CD1c-positive myeloid dendritic cell (primary cell): ENCODE measurements at regions not wholly inside any gene's neighbourhood (a gene's known extent, or its start where the extent isn't known, plus 50 kb on each side); places are given as distances from the start of the nearest gene placed in this dataset.
A peak's percentile ranks its signal among the peaks of the same experiment; 100 is the strongest.
"Not testable (repeated sequence)": the region's sequence is repeated elsewhere in the genome, so short reads cannot be mapped to it uniquely, and the experiment has no call there.

Experiments
- DNase-seq: peaks from one replicate; pipeline ENCODE4 v3.0.0-alpha.2; 2016; ENCODE audit errors: extremely low spot score

DNA sequence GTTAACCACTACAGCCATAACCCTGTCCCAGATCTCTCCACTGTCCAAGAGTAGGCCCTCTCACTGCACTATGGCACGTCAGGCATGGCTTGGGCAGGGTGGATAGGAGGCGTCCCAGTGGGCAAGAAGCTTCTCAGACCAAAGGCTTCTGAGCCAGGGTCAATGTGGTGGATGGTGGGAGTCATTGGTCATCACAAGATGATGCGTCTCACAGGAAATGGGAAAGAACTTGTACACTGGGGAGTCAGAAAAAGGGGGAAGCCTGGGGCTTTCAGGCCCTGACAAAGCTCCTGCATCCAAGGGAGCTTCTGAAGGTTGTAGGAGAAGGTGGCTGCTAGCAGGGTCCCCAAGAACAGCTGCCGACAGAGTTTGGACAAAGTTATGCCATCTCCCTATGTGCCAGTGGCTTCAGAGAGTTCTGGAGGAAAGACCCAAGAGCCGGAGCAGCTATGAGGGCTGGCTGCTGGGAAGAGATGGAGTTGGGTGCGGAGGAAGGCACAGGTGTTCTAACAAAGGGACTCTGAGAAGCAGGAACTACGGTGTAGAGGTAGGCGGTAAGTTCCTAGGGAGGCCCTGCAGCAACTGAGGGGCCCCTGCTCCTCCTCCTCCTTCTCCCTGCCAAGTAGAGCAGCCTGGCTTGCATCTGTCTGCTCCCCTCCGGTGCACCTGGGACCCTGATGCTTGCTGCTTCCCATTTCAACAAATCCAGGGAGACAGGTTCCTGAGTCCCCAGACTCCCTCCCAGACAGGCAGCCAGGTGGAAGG lies 81.1 kb downstream of the ARL6IP4 start:
- DNase-seq, result no peak

DNA sequence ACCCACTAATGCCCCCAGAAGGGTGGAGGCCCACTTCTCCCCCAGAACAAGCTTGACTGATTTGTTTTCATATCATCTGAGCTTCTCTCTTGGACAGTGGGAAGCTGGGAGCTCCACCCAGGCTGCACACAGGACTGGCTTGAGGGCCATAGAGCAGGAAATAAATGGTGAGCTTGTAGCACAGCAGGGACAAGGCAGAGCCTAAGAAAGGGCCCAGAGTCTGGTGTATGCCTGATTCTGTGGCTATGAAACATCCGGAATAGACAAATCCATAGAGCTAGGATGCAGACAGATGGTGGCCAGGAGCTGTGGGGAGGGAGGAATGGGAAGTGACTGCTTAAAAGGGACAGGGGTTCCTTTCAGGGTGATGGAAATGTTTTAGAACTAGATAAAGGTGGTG lies 79.0 kb downstream of the ARL6IP4 start:
- no peak for DNase-seq

DNA sequence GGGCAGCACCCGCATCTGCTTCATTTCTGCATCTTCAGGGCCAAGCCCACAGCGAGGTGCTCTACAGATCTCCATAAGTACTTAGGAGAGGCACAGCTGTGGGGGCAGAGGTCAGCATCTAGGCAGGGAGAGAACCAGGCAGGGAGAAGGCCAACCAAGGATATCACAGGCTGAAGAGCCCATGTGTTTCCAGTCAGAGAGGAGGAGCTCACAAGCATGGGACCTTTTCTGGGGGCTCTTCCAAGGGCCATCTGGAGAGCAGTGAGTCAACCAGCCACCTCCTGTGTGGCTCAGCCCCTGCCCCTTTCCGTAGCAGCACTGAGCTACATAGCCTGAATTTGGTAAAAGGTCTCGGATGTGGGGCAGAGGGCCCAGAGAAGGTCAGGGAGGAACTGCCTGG lies 78.5 kb downstream of the ARL6IP4 start:
- no peak for DNase-seq

DNA sequence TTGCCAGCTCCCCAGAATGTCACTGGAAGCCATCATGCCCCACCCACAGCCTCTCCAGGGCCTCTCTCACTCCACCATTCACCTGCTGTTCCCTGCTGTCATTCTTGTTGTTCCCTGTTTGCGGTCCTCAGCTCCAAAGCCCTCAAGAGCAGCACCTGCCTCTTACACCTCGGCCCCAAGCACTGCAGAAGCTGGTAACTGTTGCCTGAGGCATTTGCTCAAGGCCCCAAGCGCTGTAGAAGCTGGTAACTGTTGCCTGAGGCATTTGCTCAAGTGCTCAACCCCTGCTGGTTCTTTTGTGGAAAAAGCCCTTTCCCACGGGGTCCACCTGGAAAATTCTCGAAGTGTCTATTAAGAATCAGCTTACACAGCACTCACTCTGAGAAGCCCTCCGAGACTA lies 78.0 kb downstream of the ARL6IP4 start:
- no peak for DNase-seq

DNA sequence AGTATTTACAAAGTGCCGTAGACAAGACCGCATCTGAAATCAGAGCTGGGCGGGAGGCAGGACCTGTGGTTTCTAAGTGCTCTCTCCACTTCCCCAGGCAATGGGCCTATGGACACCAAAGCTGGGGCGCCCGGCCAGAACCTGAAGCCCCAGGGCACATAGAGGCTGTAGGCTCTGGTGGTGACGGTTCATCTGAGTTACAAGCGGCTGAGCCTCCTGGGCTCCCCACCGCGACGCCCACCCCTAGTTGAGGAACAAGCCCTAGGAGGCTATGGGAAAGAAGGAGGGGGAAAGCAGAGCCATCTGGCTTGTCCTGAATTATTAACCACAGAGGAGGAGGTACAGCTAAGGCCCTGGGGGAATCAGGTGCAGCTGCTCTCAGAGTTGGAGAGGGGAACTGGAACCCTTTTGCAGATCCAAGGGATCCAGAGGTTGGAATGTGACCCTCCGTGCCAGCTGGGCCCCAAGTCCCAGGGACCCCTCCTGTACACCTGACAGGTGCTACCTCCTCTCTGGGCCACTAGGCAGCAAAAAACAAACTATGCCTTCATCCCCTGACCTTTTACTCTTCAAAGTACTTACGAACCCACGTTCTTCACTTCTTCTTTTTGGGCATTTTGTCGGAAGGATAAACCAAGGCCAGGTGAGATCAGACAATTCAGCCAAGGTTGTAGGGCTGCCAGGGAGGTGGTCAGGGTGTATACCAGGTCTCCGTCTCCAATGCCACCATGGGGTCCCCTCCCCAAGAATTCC lies 77.2 kb downstream of the ARL6IP4 start:
- DNase-seq, result no peak

DNA sequence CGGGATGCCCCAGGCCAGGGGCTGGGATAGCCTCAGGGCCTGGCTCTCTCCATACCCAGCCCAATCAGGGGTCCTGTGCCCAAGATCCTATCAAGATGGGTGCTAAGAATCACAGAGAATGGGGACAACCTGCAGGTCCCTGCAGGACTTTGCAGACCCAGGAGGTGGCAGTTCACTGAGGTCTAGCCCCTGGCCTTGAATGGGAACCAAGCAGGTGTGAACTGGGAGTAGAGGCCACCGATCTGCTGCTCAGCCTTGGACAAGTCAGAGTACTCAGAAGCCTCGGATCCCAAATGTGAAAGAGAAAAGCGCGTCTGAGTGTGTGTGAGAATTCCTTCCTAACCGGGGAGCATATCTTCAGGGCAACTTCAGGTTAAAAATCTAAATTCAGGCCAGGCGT lies 76.2 kb downstream of the ARL6IP4 start:
- no peak for DNase-seq

DNA sequence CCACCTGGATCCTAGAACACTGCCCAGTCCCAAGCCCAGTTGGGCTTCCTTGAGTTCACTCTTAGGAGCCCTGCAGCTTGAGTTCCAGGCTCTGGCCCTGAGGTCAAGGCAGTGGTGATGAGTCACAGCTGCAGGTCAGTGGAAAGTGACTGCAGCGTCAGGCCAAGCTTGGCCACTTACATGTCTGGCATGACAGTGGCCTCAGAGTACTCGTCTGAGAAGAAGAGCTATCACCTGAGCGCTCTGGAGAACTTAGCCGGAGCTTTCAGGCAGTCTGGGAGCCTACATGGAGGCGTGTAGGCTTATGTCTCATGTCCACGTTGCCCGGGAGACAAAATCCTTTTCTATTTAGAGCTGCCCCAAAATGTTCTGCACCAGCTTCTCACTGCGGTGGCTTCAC lies 75.6 kb downstream of the ARL6IP4 start:
- no peak for DNase-seq

DNA sequence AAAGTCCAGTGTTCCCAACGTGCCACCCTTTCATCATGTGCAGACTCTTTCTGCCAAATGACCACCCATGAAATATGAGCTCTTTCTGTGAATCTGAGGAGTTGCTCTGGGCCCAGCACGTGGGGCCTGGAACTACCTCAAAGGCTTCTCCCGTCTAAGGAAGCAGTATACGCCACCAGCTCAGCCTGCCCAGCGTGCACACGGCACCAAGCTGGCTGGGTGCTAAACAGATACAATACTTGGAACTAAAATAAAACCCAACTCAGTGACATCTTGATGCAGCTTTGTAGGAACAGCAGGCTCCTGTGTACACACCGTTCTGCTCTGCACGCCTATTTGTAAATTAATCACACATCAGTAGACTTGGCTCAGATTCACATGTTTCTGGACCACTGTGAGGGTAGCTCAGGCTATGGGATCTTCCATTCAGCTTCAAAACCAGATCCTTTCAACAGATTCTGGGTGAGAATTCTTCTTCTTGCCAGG lies 74.8 kb downstream of the ARL6IP4 start:
- no peak for DNase-seq

DNA sequence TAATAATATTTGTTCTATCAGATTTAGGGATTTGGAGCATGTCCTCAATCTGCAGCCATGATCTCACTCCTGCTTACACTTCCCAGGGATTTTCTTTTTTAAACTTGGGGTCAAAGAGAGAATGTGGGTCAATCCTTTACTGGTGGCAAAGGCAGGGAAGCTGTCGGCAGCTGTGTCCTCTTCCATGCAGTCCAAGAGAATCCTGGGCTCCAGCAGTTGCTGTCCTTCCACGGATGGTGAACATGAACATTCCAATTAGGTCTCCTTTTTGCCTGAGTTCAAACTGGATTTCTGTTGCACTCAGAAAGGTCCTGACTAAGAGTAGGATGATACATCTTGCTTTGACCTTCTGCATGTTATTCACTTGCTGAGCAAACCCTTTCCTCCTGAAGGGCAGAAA lies 73.9 kb downstream of the ARL6IP4 start:
- no peak for DNase-seq

DNA sequence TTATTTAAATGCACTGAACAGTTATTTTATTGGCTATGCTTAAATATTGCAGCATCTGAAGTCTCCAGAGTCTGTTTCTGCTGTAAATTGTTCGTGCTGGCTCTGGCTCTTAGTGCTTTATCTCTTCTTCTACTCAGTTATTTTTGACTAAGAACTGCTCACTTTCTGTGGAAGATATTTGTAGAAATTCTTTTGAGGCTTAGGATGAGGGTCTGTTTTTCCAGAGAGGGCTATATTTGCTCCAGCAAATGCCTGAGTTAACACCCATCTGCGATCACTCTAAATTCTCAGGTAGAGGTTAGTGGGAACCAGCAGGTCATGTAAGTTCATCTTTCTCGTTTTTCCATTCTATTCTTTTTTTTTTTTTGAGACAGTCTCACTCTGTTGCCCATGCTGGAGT lies 71.1 kb downstream of the ARL6IP4 start:
- no peak for DNase-seq

DNA sequence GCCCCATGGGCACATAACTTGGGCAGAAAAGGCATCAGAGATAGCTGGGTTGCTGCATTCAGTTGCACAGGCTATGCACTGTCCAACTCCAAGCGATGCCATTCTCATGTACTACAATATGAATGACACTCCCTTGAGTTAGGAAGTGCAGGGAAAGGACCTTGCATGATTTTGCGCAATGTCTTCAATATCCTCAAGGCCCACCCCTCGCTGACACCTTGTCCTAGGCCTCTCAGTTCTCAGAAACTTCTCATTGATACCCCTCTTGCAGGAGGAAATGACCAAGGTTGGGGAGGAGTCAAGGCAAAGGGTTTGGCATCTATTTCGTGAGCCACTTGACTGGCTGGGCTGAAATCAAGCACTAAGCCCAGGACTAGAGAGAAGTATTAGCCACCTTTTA lies 70.4 kb downstream of the ARL6IP4 start:
- no peak for DNase-seq

DNA sequence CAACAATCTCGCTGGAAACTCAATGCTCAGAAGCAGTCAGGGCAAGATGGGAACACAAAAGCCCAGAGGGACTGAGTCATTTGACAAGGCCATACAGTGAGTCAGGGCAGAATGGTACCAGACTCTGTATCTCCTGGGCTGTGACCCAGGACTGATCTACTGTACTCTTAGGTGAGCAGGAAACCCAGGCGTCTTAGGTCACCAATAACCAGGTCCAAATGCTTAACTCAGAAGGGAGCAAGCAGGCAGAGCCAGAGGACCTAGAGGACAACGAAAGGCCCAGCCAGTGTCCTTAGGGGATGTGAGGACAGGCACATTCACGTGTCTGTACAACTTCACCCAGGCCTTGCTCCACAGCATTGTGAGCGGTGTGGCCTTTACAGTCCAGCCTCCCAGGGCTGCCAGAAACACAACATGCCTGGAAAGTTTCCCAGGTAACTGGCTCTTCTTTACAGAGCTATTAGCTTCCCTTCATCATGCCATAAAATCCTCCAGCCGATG lies 69.9 kb downstream of the ARL6IP4 start:
- no peak for DNase-seq

DNA sequence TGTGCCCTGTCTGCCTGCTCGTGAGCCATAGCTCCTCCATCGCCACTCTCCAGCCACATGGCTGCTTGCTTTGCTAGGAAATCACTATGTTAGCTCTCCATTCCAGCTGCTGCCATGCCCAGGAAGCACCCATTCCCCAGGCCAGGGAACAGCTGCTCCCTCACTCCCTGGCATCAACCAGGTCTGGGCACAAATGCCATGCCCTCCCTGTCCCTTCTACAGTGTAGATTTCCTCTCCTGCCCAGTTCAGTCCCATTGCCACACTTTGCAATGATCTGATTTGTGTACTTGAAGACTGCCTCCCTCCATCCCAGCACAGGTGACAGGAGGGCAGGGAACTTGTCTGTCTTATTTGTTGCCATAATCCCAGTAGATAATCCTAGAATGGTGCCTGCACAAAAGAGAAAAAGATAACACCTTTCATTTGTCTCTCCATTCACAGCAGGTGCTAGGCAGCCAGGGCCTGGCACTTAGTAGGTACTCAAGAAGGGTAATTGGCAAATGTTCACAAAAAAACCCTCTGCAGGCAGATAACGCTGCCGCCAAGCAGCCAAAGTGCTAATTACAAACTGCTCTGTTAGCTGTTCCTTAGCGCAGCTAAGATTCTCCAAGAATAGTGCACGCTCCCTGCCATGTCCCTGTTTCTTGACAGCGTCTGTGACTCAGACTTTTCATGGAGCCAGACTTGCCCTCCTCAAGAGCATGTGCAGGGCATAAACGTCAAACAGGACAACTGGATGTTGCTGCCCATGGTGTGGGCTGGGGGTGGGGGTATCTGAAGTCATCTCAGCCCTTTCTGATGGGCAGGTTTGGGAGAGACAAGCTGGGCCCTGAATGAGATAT lies 69.1 kb downstream of the ARL6IP4 start:
- DNase-seq, result no peak

DNA sequence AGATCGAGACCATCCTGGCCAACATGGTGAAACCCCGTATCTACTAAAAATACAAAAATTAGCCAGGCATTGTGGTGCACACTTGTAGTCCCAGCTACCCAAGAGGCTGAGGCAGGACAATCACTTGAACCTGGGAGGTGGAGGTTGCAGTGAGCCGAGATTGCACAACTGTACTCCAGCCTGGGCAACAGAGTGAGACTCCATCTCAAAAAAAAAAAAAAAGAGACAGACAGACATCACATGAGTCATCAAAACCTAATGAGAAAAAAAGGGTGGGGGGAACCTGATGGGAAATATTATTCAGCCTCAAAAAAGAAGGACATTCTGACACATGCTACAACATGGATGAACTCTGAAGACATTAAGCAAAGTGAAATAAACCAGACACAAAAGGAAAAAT lies 67.4 kb downstream of the ARL6IP4 start:
- DNase-seq, result not testable (repeated sequence)

DNA sequence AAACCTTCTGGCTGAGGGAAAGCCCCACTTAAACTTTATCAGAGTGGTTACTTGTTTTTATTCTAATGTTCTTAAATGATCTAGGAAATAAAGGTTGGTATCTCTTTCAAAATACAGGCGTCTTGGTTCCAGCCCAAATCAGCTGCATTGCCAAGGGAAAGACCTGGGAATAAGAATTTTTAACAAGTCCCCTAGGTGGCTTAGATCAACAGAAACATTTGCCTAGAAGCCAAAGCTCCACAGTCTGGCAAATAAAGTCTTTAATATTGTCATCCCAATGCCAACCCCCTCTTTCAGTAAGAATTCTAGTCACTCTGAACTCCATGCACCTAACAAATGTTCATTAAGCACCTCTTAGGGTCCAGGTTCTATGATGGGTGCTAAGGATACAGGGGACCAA lies 66.8 kb downstream of the ARL6IP4 start:
- no peak for DNase-seq

DNA sequence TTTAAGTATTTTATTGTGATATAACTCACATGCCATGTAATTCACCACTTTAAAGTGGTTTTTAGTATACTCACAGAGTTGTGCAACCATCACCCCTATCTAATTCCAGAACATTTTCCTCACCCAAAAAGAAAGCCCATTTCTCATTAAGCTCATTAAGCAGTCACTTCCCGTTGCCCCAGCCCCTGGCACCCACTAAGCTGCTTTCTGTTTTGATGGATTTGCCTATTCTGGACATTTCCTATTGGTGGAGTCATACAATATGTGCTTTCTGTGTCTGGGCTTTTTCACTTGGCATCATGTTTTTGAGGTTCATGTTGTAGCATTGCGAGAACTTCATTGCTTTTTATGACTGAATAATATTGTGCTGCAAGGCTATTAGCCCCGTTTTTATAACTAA lies 66.0 kb downstream of the ARL6IP4 start:
- no peak for DNase-seq

DNA sequence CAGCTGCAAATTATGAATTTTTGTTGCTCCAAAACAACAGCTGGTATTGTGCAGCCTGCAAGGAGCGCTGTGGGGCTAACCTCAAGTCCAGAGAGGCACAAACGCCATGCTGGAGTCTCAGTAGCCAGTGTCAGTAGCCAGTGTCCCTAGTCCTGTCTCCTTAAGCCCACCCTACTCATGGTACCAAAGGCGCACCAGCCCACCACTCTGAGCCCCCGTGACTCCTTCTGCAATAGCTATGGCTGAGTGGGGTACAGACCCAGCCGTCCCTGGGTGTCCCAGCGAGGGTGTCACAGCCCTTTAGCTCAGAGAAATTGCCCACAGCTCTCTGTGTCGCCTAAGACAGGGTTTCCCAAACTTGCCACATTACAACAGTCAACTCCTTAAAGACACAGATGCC lies 65.2 kb downstream of the ARL6IP4 start:
- DNase-seq, result no peak

DNA sequence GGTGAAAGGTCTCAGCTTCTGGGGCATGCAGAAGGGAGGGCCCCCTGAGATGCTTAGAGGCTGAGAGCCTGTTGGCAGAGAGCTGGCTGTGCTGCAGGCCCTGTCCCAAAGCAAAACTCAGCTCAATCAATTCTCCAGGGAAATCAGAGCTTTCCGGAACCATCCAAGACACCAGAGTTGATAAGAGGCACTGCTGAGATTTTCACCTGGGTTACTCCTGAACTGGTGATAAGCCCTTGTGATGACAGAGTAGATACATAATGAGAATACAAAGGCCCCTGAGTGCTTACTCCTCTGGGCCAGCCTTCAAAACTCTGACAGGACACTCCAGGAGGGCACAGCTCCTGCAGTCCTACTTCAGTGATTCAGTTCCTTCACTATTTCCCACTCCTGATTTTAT lies 63.9 kb downstream of the ARL6IP4 start:
- DNase-seq, result no peak

DNA sequence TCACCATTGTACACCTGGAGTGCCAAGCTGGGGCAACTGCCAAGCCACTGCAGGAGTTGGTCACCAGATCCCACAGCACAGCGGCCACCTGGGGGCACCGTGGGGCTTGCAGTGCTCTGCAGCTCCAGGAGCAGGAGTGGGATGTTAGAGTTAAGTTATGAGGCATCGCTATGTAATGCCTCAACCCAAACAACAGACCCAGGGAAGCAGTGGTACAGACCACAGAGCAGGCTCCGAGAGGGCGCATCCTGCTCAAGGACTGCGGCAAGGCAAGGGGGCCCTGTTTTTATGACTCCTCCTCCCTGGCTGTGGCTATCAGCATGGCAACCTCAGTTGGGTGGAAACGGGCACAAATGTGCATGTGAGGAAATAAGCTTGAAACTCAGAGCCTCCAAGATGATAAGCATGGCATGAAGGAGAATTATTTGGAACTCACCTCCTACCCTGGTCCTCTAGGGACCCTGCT lies 63.1 kb downstream of the ARL6IP4 start:
- peak; percentile 48 for DNase-seq

DNA sequence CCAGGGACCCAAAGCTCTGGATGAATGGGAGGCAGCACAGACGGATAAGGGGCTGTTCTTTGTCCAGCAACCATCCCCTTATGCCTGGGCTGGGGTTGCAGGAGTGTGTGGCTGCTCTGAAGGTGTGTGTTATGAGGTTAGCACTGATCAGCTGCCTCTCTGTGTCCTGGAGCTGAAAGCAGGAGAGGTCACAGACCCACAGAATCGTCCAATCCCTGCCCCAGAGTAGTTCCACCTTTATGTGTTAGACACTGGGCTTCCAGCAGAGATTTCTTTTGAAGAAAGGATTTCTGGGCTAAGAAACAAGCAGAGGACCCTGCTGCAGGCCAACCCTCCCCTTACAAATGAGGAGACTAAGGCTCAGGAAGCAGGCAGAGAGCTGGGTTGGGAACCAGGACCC lies 62.4 kb downstream of the ARL6IP4 start:
- DNase-seq, result no peak

DNA sequence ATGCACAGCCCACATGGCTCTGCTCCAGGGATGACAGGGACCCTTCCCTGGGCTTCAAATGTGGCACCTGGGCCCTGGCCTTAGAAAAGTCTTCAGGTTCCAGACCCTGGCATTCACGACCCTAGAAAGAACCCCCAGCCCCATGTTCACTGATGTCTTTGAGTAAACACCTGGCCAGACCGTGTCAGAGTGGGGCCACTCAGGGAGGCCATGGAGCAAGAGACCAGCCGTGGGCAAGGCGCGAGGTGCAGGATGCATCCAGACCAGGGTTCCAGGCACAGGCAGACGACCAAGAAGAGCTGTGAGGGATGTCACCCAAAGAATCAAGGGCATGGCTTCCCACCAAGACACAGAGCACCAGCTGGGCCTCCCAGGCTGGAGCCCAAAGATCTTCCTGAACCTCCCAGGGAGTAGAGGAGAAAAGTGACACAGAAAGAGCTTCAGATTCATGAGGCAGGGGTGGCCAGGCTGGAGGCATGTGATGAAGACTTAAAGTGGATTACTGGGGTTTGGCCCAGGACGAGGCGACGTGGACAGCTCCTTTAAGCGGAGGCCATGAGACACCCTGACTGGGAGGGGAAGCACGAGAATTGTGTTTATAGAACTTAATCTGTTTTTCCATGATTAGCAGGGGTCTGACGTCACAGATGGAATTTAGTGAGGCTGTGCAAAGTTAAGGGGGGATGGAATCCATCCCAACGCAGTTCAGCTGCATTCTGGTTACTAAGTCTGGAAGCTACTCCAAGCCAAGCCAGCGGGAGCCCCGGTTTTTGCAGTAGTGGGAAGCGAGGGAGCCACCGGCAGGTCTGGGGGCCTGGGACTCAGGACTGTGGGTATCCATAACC lies 61.6 kb downstream of the ARL6IP4 start:
- no peak for DNase-seq
